ENCODE measurements at regions not wholly inside any gene's neighbourhood (a gene's known extent, or its start where the extent isn't known, plus 50 kb on each side); places are given as distances from the start of the nearest gene placed in this dataset.

DNA sequence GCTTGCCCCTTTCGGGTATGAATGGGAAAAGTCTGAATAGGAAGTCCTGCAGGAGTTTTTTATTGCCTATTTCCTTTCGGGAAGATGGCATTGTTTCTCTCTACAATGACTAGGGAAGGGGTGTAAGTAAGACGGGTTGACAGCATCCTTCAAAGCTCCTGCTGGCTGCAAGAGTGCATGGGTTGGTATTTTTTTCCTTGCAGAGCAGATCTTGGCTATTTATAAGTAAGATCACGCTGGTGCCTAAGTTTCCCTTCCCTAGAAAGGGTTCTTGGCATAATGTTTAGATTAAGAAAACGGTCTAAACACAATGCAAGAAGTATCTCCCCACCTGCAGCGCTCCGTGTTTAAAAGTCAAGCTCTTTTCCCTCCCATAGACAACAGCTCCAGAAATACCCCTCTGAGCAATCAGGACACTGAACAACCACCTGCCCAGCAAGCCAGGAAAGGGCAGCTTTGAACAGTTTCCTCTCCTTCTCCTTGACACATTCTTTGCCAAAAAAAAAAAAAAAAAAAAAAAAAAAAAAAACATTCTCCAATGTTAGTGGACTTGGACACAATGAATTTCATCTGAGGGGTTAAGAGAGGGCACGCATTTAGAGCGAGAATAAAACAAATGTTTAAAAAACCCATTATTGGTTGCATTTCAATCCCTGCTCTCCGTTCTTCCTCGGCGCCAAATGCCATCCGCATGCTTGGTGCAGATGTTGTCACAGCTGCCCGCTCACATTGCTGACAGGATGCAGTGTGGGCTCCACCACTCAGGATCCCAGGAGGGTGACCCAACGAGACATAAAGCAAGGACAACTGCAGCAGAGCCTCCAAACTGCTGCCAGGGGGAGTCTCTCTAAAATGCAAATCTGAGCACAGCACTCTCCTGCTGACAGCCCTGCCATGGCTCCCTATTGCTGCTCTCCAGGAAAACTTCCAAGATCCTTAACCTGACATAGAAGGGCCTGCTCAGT, 427.4 kb upstream of the MGMT start:
- TF ChIP-seq, protein P1, sequence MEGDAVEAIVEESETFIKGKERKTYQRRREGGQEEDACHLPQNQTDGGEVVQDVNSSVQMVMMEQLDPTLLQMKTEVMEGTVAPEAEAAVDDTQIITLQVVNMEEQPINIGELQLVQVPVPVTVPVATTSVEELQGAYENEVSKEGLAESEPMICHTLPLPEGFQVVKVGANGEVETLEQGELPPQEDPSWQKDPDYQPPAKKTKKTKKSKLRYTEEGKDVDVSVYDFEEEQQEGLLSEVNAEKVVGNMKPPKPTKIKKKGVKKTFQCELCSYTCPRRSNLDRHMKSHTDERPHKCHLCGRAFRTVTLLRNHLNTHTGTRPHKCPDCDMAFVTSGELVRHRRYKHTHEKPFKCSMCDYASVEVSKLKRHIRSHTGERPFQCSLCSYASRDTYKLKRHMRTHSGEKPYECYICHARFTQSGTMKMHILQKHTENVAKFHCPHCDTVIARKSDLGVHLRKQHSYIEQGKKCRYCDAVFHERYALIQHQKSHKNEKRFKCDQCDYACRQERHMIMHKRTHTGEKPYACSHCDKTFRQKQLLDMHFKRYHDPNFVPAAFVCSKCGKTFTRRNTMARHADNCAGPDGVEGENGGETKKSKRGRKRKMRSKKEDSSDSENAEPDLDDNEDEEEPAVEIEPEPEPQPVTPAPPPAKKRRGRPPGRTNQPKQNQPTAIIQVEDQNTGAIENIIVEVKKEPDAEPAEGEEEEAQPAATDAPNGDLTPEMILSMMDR (IDR thresholded peaks at IDR 0.05) = no peak
- no peak for TF ChIP-seq POLR2A (IDR thresholded peaks at IDR 0.05)
